ENCODE measurements at regions not wholly inside any gene's neighbourhood (a gene's known extent, or its start where the extent isn't known, plus 50 kb on each side); places are given as distances from the start of the nearest gene placed in this dataset.

- no peak for DNase-seq
Observed at GRCh38 chr14:71721791-71722190, 210.4 kb upstream of the RGS6 start.

- DNase-seq = no peak
Observed at GRCh38 chr14:71722885-71723284, 209.3 kb upstream of the RGS6 start.

GRCh38 chr14:71725922-71726579 lies 206.2 kb upstream of the RGS6 start:
- peak in 1 of 5 donors; percentile 23 for DNase-seq

DNA sequence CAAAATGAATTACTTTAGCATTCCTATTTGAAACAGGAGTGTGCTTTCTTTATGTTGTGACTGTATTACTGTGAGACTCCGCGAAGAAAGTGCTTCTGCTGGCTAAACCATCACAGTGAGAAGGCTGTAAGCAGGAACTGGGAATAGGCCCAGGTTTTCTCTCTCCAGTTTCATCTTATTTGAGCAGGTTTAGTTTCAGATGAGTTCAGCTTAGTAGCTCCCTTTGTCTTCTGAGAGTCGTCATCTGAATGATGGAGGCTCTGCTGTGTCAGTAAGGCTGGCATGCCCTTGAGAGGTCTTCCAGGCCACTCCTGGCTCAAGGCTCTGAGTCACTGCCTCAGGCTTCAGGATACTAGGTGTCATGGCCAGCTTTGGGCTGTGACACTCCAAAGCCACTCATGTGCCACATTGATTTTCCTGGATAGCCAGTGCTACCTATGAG lies 205.6 kb upstream of the RGS6 start:
- DNase-seq = no peak

DNA sequence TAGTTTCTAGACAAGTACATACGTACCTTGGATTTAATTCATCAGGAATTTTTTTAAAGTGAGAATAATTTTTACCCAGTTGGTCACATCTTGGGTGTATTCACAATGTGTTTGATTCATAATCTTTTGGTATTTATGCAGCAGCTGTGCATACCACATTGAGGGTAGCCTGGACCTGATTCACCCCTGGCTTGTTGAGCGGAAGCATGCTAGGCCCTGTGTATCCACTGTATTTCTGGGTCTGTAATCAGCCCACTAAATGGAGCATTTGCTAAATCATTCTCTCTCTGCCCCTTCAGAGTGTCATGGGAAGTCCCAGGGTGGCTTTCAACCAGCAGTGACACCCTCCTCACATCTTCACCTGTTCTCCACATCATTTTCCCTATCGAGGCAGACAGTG lies 203.8 kb upstream of the RGS6 start:
- no peak for DNase-seq

- DNase-seq = no peak
Observed at GRCh38 chr14:71729596-71729995, 202.6 kb upstream of the RGS6 start.

- no peak for DNase-seq
Observed at GRCh38 chr14:71730471-71730870, 201.8 kb upstream of the RGS6 start.

- no peak for DNase-seq
Observed at GRCh38 chr14:71731096-71731495, 201.1 kb upstream of the RGS6 start.

- no peak for DNase-seq
Observed at GRCh38 chr14:71733210-71733883, 198.9 kb upstream of the RGS6 start.

DNA sequence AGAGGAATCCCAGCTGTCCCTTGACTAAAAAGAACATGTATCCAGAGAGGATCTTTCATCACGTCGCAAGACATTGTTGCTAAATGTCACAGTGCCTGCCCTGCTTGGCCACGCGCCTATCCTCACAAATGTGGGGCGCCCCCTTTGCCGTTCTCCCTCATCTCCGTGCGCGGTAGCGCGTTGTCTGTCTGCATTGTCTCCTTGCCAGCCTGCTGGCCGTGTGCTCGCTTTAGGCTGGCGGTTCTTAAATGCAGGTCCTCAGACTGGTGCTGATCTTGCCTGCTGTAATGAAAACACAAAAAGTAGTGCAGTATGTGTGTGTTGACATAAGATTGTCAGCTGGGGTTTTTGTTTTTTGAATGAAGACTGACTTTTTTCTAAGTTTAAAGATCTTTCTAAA lies 198.2 kb upstream of the RGS6 start:
- no peak for DNase-seq

GRCh38 chr14:71734885-71735284 lies 197.3 kb upstream of the RGS6 start:
- no peak for DNase-seq

GRCh38 chr14:71737760-71738159 lies 194.5 kb upstream of the RGS6 start:
- no peak for DNase-seq

DNA sequence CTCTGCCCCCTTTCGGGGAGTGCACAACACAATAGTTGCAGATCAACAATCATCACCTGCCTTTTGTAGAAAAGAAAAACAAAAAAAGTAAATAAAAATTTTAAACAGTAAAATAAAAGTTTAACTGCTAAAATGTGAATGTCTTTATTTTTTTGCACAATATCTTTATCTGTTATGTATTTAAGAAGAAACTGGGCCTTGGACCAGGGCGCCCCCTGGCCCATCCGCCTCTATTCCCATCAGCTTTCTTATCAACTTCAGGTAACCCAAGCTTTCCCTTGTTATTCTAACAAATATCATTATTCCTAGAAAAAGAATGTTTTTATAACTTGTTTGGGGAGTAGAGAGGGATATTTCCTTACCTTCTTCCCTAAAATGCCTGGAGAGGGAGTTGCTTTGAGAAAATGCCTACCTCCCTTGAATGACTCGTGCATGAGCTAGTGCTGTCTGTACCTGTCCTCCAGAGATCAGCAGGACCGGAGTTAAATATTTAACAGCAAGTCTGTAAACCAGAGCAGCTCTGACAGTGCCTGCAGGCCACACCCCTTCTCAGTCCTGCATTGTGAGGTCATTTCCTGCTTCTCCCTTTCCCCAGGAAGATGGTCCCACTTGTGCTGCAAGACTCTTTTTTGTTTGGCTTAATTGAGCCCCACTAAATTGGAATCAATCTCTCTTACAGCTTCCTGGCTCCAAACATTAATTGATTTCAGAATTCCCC lies 192.8 kb upstream of the RGS6 start:
- no peak for DNase-seq

DNA sequence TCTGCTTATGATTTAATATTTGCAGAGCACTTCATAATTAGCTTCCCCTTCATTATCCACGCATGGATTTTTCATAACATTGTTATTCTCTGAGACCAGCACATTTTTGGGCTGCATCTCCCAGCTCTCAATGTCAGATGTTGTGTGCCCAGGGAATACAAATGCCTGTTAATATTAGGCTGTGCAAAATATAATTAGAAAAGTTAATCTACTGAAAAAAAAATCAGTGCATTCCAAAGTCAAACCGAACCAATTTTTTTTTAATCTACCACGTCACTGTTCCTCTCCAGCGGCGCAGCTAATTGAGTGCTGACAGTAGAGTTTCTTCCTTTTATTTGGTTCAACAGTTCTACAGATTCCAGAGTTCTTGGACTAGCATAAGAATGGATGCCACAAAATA lies 191.0 kb upstream of the RGS6 start:
- no peak for DNase-seq

- no peak for DNase-seq
Observed at GRCh38 chr14:71742485-71742884, 189.7 kb upstream of the RGS6 start.

GRCh38 chr14:71745072-71745471 lies 187.2 kb upstream of the RGS6 start:
- DNase-seq = no peak

- no peak for DNase-seq
Observed at GRCh38 chr14:71748196-71748595, 184.0 kb upstream of the RGS6 start.

DNA sequence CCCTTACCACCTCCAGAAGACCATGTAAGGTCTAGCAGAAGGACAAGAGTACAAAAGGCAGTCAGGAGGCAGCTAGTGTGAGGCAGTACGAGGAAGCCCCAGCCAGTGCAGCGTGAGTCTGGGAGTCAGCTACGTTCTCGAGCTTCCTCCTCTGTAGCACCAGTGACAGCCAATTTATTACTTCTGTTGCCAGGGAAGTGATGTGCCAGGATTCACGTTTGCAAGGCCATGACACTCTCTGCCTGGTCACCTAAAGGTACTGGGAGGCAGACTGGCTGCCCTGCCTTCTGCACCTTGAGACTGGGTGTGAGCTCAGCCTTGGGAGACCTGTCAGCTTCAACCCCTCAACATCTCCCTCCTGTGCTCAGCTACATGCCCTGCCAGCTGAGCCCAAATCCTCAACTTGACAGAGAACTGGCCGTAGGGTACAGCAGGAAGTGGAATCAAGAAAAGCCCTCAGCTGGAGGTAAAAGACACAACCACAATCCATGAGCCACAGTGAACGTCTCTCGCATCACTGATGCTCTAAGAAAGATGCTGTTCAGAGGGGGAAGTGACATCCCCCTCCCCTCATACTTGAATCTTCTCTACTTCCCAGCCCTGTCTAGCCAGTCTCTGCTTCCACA lies 182.5 kb upstream of the RGS6 start:
- DNase-seq = no peak

- peak in 1 of 5 donors; percentile 11 for DNase-seq
Observed at GRCh38 chr14:71751264-71751663, 181.0 kb upstream of the RGS6 start.

DNA sequence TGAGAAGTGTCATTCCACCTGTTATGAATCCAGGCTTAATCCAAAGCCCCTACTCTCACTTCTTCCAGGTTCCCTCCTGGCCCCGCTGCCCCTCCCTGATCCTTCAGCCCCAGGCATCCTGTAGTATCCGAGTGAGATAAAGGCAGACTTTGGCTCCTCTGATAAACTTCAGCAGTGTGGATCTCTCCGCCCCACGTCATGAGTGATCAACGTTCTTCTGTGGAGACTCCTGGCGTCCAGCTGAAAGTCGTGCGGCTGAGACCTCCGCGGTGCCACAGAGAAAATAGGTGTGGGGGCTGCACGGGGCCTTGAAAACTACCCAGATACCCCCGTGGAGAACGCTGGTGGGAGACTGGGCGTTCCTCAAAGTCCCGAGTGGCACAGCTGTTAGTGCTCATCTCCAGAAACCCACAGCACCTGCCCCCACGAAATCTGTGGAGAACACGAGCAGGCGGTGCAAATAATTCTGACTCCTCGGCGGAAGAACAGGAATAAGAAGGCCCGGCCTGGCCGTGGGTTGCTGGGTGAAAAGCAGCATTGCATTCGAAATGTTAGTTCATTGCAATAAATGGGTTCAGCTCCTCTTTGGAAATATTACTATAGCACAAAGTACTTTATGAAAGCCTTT lies 180.0 kb upstream of the RGS6 start:
- no peak for DNase-seq

GRCh38 chr14:71753126-71753830 lies 179.0 kb upstream of the RGS6 start:
- peak; percentile 29 to 63 (median 49) for DNase-seq

- no peak for DNase-seq
Observed at GRCh38 chr14:71753976-71754375, 178.3 kb upstream of the RGS6 start.

Data from T-helper 1 cell (primary cell).